ENCODE measurements at regions not wholly inside any gene's neighbourhood (a gene's known extent, or its start where the extent isn't known, plus 50 kb on each side); places are given as distances from the start of the nearest gene placed in this dataset.

DNA sequence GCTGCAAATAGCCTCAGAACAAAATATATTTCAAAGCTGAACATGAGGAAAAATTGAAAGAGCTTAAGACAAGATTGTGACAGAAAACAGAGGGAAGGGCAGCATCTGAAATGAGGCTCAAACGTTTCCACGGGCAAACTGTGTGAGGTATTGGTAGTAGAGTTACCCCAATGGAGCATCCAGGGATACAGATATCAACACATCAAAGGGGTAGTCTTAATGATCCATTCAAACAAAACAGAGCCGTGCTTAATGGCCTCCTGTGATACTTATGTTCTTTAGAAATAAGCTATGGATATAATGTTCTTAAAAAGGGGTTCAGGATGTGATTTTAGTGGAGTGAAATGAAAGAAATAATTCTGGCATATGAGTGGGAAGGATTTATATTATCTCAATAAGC, 430.3 kb upstream of the PDZRN3 start:
- no peak overlapping the region for H3K27ac Mint-ChIP-seq
- Histone ChIP-seq H3K27ac (ENCODE audit: low read depth in 1 of 2, low read length in 2 of 2) (no peak overlapping the region), H2AFZ (ENCODE audit: insufficient read depth, low read depth, low read length, poor library complexity, severe bottlenecking) (no peak overlapping the region), H3K4me1 (ENCODE audit: control insufficient read depth in 1 of 2, insufficient read depth in 2 of 2, low read length in 2 of 2) (no peaks in the 10 kb centered on the region), H3K4me3 (replicated peaks in 1 of 3; ENCODE audit: low read depth in 2 of 3, low read length in 3 of 3) (no peak overlapping the region), H3K36me3 (replicated peaks in 1 of 2; ENCODE audit: control insufficient read depth in 1 of 2, insufficient read depth in 2 of 2, low read length in 2 of 2) (no peaks in the 10 kb centered on the region), H4K20me1 (ENCODE audit: insufficient read depth, low read length) (no peaks in the 10 kb centered on the region), H3K79me2 (ENCODE audit: insufficient read depth, low read length) (no peaks in the 10 kb centered on the region), H3K4me2 (replicated peaks; ENCODE audit: extremely low read depth, low read length, poor library complexity, severe bottlenecking) (no peak overlapping the region), H3K27me3 (ENCODE audit: control insufficient read depth in 2 of 2, insufficient read depth in 2 of 2, low read length in 2 of 2) (no peaks in the 10 kb centered on the region), H3K9ac (ENCODE audit: insufficient read depth, low read length, poor library complexity, severe bottlenecking) (no peak overlapping the region), H3K9me3 (replicated peaks in 1 of 2; ENCODE audit: control insufficient read depth in 1 of 2, insufficient read depth in 1 of 2, low read length in 2 of 2) (no peaks in the 10 kb centered on the region)
- no peaks in the 10 kb centered on the region for H3K36me3 Mint-ChIP-seq
- WGBS (ENCODE audit: insufficient coverage) = no CpG with 5 or more reads among the region's 3 CpGs
- DNase-seq = no peak
- peaks cover 0 to 3% (median under 1%) of the 10 kb centered on the region in 7 donors for H3K9me3 Mint-ChIP-seq
- peaks cover 0 to 2% (median 0%) of the 10 kb centered on the region in 3 donors for H3K27me3 Mint-ChIP-seq (ENCODE audit: low read depth in 3 of 3)
- H3K4me3 Mint-ChIP-seq = no peak overlapping the region
- TF ChIP-seq, protein P1, sequence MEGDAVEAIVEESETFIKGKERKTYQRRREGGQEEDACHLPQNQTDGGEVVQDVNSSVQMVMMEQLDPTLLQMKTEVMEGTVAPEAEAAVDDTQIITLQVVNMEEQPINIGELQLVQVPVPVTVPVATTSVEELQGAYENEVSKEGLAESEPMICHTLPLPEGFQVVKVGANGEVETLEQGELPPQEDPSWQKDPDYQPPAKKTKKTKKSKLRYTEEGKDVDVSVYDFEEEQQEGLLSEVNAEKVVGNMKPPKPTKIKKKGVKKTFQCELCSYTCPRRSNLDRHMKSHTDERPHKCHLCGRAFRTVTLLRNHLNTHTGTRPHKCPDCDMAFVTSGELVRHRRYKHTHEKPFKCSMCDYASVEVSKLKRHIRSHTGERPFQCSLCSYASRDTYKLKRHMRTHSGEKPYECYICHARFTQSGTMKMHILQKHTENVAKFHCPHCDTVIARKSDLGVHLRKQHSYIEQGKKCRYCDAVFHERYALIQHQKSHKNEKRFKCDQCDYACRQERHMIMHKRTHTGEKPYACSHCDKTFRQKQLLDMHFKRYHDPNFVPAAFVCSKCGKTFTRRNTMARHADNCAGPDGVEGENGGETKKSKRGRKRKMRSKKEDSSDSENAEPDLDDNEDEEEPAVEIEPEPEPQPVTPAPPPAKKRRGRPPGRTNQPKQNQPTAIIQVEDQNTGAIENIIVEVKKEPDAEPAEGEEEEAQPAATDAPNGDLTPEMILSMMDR (IDR thresholded peaks at IDR 0.05) = no peak
- intact Hi-C loops (cut with micrococcal nuclease) = no loop called here
- H3K4me1 Mint-ChIP-seq = no peaks in the 10 kb centered on the region

DNA sequence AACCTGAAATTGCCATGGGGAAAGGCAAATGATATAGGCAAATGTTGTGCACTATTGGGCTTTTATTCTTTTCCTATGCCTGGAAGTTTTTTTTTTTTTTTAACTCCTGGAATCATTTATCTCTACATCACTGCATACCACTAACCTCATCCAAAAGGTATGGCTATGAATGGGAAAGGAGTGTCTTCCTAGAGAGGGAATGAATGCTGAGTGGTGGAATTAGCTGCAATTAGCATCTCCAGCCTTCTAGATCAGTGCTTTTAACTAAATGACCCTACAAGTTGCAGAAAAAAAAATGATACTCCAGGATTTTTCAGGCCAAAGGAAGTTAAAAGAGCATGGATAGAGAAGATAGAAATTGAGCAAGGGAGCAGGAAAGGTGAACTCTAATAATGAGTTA, 429.8 kb upstream of the PDZRN3 start:
- Histone ChIP-seq H3K4me2 (replicated peaks; ENCODE audit: extremely low read depth, low read length, poor library complexity, severe bottlenecking) (no peak overlapping the region), H3K4me3 (replicated peaks in 1 of 3; ENCODE audit: low read depth in 2 of 3, low read length in 3 of 3) (no peak overlapping the region), H3K27me3 (ENCODE audit: control insufficient read depth in 2 of 2, insufficient read depth in 2 of 2, low read length in 2 of 2) (no peaks in the 10 kb centered on the region), H4K20me1 (ENCODE audit: insufficient read depth, low read length) (no peaks in the 10 kb centered on the region), H3K9ac (ENCODE audit: insufficient read depth, low read length, poor library complexity, severe bottlenecking) (no peak overlapping the region), H3K9me3 (replicated peaks in 1 of 2; ENCODE audit: control insufficient read depth in 1 of 2, insufficient read depth in 1 of 2, low read length in 2 of 2) (no peaks in the 10 kb centered on the region), H3K36me3 (replicated peaks in 1 of 2; ENCODE audit: control insufficient read depth in 1 of 2, insufficient read depth in 2 of 2, low read length in 2 of 2) (no peaks in the 10 kb centered on the region), H3K27ac (ENCODE audit: low read depth in 1 of 2, low read length in 2 of 2) (no peak overlapping the region), H3K4me1 (ENCODE audit: control insufficient read depth in 1 of 2, insufficient read depth in 2 of 2, low read length in 2 of 2) (no peaks in the 10 kb centered on the region), H2AFZ (ENCODE audit: insufficient read depth, low read depth, low read length, poor library complexity, severe bottlenecking) (no peak overlapping the region), H3K79me2 (ENCODE audit: insufficient read depth, low read length) (no peaks in the 10 kb centered on the region)
- H3K4me1 Mint-ChIP-seq = no peaks in the 10 kb centered on the region
- TF ChIP-seq, protein P1 (IDR thresholded peaks at IDR 0.05) = no peak
- H3K27ac Mint-ChIP-seq = no peak overlapping the region
- H3K9me3 Mint-ChIP-seq = peaks cover 0 to 4% (median 2%) of the 10 kb centered on the region in 7 donors
- peaks cover 0 to 2% (median 0%) of the 10 kb centered on the region in 3 donors for H3K27me3 Mint-ChIP-seq (ENCODE audit: low read depth in 3 of 3)
- no peak overlapping the region for H3K4me3 Mint-ChIP-seq
- intact Hi-C loops (cut with micrococcal nuclease) = no loop called here
- DNase-seq = no peak
- no peaks in the 10 kb centered on the region for H3K36me3 Mint-ChIP-seq

Measured in CD14-positive monocyte (primary cell).